Nephron progenitor cell (in vitro differentiated cells): ENCODE measurements at regions not wholly inside any gene's neighbourhood (a gene's known extent, or its start where the extent isn't known, plus 50 kb on each side); places are given as distances from the start of the nearest gene placed in this dataset.

Source experiments
- DNase-seq: peaks from one replicate; pipeline ENCODE4 v3.0.0; 2021
- H3K27ac Mint-ChIP-seq: 2 replicates; pipeline ENCODE4 v1.8.0; 2021; ENCODE audit warnings: mild to moderate bottlenecking, moderate library complexity, mixed read lengths
- H3K27me3 Mint-ChIP-seq: 2 replicates; pipeline ENCODE4 v1.8.0; 2021; ENCODE audit warnings: mild to moderate bottlenecking, low read depth, mixed read lengths; ENCODE audit not compliant: poor library complexity
- H3K36me3 Mint-ChIP-seq: 2 replicates; pipeline ENCODE4 v1.8.0; 2021; ENCODE audit warnings: low read depth, mixed read lengths
- H3K4me1 Mint-ChIP-seq: 2 replicates; pipeline ENCODE4 v1.8.0; 2021; ENCODE audit warnings: mixed read lengths
- H3K4me3 Mint-ChIP-seq: 2 replicates; pipeline ENCODE4 v1.8.0; 2021; ENCODE audit warnings: mild to moderate bottlenecking, moderate library complexity, mixed read lengths
- H3K9me3 Mint-ChIP-seq: 2 replicates; pipeline ENCODE4 v1.8.0; 2021; ENCODE audit warnings: mild to moderate bottlenecking, moderate library complexity, mixed read lengths
- CTCF ChIP-seq: fragments of 200-600 bp; sonication (generic); IDR thresholded peaks from 2 replicates; pipeline ENCODE4 v1.5.0; 2021; ENCODE audit warnings: antibody characterized with exemption

- Mint-ChIP-seq H3K36me3 (no peaks in the 10 kb centered on the region), H3K27me3 (peaks cover 7% of the 10 kb centered on the region), H3K4me3 (no peak overlapping the region), H3K9me3 (no peaks in the 10 kb centered on the region), H3K4me1 (no peaks in the 10 kb centered on the region), H3K27ac (no peak overlapping the region)
- TF ChIP-seq CTCF, result no peak
- DNase-seq, result no peak
Measured at GRCh38 chr20:20933142-20933958, 172.8 kb downstream of the LINC00237 start.

- no peak overlapping the region for H3K27ac Mint-ChIP-seq
- no peak for TF ChIP-seq CTCF
- no peak overlapping the region for H3K4me3 Mint-ChIP-seq
- no peaks in the 10 kb centered on the region for H3K36me3 Mint-ChIP-seq
- no peaks in the 10 kb centered on the region for H3K9me3 Mint-ChIP-seq
- peaks cover 7% of the 10 kb centered on the region for H3K27me3 Mint-ChIP-seq
- H3K4me1 Mint-ChIP-seq, result no peaks in the 10 kb centered on the region
- DNase-seq, result no peak
Measured at GRCh38 chr20:20932156-20932555, 174.0 kb downstream of the LINC00237 start.

GRCh38 chr20:20931632-20932031 lies 174.5 kb downstream of the LINC00237 start:
- no peak overlapping the region for H3K27ac Mint-ChIP-seq

GRCh38 chr20:20931024-20931423 lies 175.1 kb downstream of the LINC00237 start:
- H3K4me3 Mint-ChIP-seq, result no peak overlapping the region
- H3K27ac Mint-ChIP-seq, result no peak overlapping the region
- H3K4me1 Mint-ChIP-seq, result no peaks in the 10 kb centered on the region
- peaks cover 7% of the 10 kb centered on the region for H3K27me3 Mint-ChIP-seq
- no peaks in the 10 kb centered on the region for H3K9me3 Mint-ChIP-seq
- no peak for TF ChIP-seq CTCF
- DNase-seq, result no peak
- no peaks in the 10 kb centered on the region for H3K36me3 Mint-ChIP-seq

More at GRCh38 chr20:20931632-20932031, 174.5 kb downstream of the LINC00237 start:
- H3K27me3 Mint-ChIP-seq, result peaks cover 7% of the 10 kb centered on the region
- no peaks in the 10 kb centered on the region for H3K36me3 Mint-ChIP-seq
- H3K4me3 Mint-ChIP-seq, result no peak overlapping the region
- TF ChIP-seq CTCF, result no peak
- H3K9me3 Mint-ChIP-seq, result no peaks in the 10 kb centered on the region
- H3K4me1 Mint-ChIP-seq, result no peaks in the 10 kb centered on the region
- no peak for DNase-seq

GRCh38 chr20:20930500-20930899 lies 175.7 kb downstream of the LINC00237 start:
- H3K27ac Mint-ChIP-seq, result no peak overlapping the region
- H3K4me3 Mint-ChIP-seq, result no peak overlapping the region
- TF ChIP-seq CTCF, result no peak
- no peaks in the 10 kb centered on the region for H3K9me3 Mint-ChIP-seq
- H3K36me3 Mint-ChIP-seq, result no peaks in the 10 kb centered on the region
- H3K4me1 Mint-ChIP-seq, result no peaks in the 10 kb centered on the region
- peaks cover 7% of the 10 kb centered on the region for H3K27me3 Mint-ChIP-seq
- no peak for DNase-seq

GRCh38 chr20:20929341-20929740 lies 176.8 kb downstream of the LINC00237 start:
- peaks cover 7% of the 10 kb centered on the region for H3K27me3 Mint-ChIP-seq
- TF ChIP-seq CTCF, result no peak
- no peaks in the 10 kb centered on the region for H3K36me3 Mint-ChIP-seq
- H3K4me1 Mint-ChIP-seq, result no peaks in the 10 kb centered on the region
- no peak for DNase-seq
- H3K27ac Mint-ChIP-seq, result no peak overlapping the region
- H3K4me3 Mint-ChIP-seq, result no peak overlapping the region
- H3K9me3 Mint-ChIP-seq, result no peaks in the 10 kb centered on the region
